ENCODE measurements at regions not wholly inside any gene's neighbourhood (a gene's known extent, or its start where the extent isn't known, plus 50 kb on each side); places are given as distances from the start of the nearest gene placed in this dataset.
"Not testable (repeated sequence)": the region's sequence is repeated elsewhere in the genome, so short reads cannot be mapped to it uniquely, and the experiment has no call there.

DNA sequence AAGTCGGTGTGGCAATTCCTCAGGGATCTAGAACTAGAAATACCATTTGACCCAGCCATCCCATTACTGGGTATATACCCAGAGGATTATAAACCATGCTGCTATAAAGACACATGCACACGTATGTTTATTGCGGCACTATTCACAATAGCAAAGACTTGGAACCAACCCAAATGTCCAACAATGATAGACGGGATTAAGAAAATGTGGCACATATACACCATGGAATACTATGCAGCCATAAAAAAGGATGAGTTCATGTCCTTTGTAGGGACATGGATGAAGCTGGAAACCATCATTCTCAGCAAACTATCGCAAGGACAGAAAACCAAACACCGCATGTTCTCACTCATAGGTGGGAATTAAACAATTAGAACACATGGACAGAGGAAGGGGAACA, 80.6 kb upstream of the ST3GAL5 start:
- H3K4me3 ChIP-seq; H3K9ac ChIP-seq (ENCODE audit: insufficient read depth in 1 of 2, low read length in 2 of 2); H3K4me1 ChIP-seq (ENCODE audit: control insufficient read depth in 5 of 5, insufficient read depth in 5 of 5, low read length in 5 of 5); ATAC-seq (ENCODE audit: insufficient read depth, low FRiP score); DNase-seq; H3K27me3 ChIP-seq (ENCODE audit: control insufficient read depth in 3 of 3, insufficient read depth in 3 of 3, low read length in 2 of 3); H3K27ac ChIP-seq (ENCODE audit: low read depth in 1 of 2, low read length in 1 of 2); H3K36me3 ChIP-seq (ENCODE audit: control insufficient read depth in 4 of 4, insufficient read depth in 4 of 4, low read length in 4 of 4); H3K9me3 ChIP-seq (ENCODE audit: control insufficient read depth in 4 of 4, insufficient read depth in 3 of 4, low read length in 3 of 4): not testable (repeated sequence)
- WGBS, 2 donors = 95 to 96% methylated on average over 2 of the region's 6 CpGs

- not testable (repeated sequence) for H3K4me1 ChIP-seq (ENCODE audit: control insufficient read depth in 5 of 5, insufficient read depth in 5 of 5, low read length in 5 of 5); H3K27me3 ChIP-seq (ENCODE audit: control insufficient read depth in 3 of 3, insufficient read depth in 3 of 3, low read length in 2 of 3); H3K36me3 ChIP-seq (ENCODE audit: control insufficient read depth in 4 of 4, insufficient read depth in 4 of 4, low read length in 4 of 4); H3K9me3 ChIP-seq (ENCODE audit: control insufficient read depth in 4 of 4, insufficient read depth in 3 of 4, low read length in 3 of 4); H3K4me3 ChIP-seq; H3K9ac ChIP-seq (ENCODE audit: insufficient read depth in 1 of 2, low read length in 2 of 2); DNase-seq; H3K27ac ChIP-seq (ENCODE audit: low read depth in 1 of 2, low read length in 1 of 2); ATAC-seq (ENCODE audit: insufficient read depth, low FRiP score)
- 57 to 78% methylated on average over 1 of the region's 2 CpGs for WGBS, 2 donors
Observed at GRCh38 chr2:85965770-85966169, 77.0 kb upstream of the ST3GAL5 start.

GRCh38 chr2:85963747-85964418, 75.1 kb upstream of the ST3GAL5 start:
- WGBS, 2 donors = 79 to 83% methylated on average over 16 of the region's 16 CpGs
- not testable (repeated sequence) for ATAC-seq (ENCODE audit: insufficient read depth, low FRiP score); H3K9ac ChIP-seq (ENCODE audit: insufficient read depth in 1 of 2, low read length in 2 of 2); H3K9me3 ChIP-seq (ENCODE audit: control insufficient read depth in 4 of 4, insufficient read depth in 3 of 4, low read length in 3 of 4); DNase-seq; H3K36me3 ChIP-seq (ENCODE audit: control insufficient read depth in 4 of 4, insufficient read depth in 4 of 4, low read length in 4 of 4); H3K4me3 ChIP-seq; H3K4me1 ChIP-seq (ENCODE audit: control insufficient read depth in 5 of 5, insufficient read depth in 5 of 5, low read length in 5 of 5); H3K27me3 ChIP-seq (ENCODE audit: control insufficient read depth in 3 of 3, insufficient read depth in 3 of 3, low read length in 2 of 3); H3K27ac ChIP-seq (ENCODE audit: low read depth in 1 of 2, low read length in 1 of 2)

DNA sequence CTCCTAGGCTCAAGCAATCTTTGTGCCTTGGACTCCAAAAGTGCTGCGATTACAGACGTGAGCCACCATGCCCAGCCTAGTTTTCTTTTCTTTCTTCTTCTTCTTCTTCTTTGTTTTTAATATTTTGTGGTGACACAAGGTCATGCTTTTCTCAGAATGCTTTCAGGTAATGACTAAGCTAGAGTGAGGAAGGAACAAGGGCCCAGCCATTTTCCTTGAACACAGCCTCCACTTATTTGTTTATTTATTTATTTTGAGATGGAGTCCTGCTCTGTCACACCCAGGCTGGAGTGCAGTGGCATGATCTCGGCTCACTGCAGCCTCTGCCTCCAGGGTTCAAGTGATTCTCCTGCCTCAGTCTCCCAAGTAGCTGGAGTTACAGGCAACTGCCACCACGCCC, 74.3 kb upstream of the ST3GAL5 start:
- WGBS, 2 donors = 93 to 95% methylated on average over 4 of the region's 4 CpGs
- Histone ChIP-seq H3K27me3 (ENCODE audit: control insufficient read depth in 3 of 3, insufficient read depth in 3 of 3, low read length in 2 of 3) (no peaks in the 10 kb centered on the region), H3K9ac (ENCODE audit: insufficient read depth in 1 of 2, low read length in 2 of 2) (no peak overlapping the region), H3K27ac (ENCODE audit: low read depth in 1 of 2, low read length in 1 of 2) (no peak overlapping the region), H3K36me3 (ENCODE audit: control insufficient read depth in 4 of 4, insufficient read depth in 4 of 4, low read length in 4 of 4) (no peaks in the 10 kb centered on the region), H3K9me3 (ENCODE audit: control insufficient read depth in 4 of 4, insufficient read depth in 3 of 4, low read length in 3 of 4) (peaks cover 0 to 4% (median 0%) of the 10 kb centered on the region in 4 donors), H3K4me3 (no peak overlapping the region), H3K4me1 (ENCODE audit: control insufficient read depth in 5 of 5, insufficient read depth in 5 of 5, low read length in 5 of 5) (peaks cover 0 to 3% (median 0%) of the 10 kb centered on the region in 5 donors)
- DNase-seq (no peak), ATAC-seq (ENCODE audit: insufficient read depth, low FRiP score) (no peak)
- TF ChIP-seq, protein P1, sequence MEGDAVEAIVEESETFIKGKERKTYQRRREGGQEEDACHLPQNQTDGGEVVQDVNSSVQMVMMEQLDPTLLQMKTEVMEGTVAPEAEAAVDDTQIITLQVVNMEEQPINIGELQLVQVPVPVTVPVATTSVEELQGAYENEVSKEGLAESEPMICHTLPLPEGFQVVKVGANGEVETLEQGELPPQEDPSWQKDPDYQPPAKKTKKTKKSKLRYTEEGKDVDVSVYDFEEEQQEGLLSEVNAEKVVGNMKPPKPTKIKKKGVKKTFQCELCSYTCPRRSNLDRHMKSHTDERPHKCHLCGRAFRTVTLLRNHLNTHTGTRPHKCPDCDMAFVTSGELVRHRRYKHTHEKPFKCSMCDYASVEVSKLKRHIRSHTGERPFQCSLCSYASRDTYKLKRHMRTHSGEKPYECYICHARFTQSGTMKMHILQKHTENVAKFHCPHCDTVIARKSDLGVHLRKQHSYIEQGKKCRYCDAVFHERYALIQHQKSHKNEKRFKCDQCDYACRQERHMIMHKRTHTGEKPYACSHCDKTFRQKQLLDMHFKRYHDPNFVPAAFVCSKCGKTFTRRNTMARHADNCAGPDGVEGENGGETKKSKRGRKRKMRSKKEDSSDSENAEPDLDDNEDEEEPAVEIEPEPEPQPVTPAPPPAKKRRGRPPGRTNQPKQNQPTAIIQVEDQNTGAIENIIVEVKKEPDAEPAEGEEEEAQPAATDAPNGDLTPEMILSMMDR (IDR thresholded peaks at IDR 0.05; ENCODE audit: control extremely low read depth, extremely low read depth) = no peak

DNA sequence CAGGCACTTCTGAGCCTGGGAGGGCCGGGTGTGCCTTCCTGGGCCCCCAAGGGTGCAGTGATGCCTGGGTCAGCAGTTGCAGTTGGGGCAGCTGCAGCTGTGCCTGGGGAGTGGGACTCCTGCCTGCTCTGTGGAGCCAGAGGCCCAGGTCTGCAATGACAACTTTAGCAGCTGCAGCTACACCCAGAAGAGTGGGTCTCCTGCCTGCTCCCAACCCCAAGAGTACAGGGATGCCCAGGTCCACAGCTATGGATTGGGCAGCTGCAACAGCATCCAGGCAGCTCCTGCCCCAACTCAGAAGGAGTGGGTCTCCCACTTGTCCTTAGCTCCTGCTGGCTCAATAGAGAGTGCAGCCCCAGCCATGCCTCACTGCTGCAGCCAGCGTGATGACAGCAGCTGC, 73.0 kb upstream of the ST3GAL5 start:
- H3K9me3 ChIP-seq (ENCODE audit: control insufficient read depth in 4 of 4, insufficient read depth in 3 of 4, low read length in 3 of 4) = peaks cover 0 to 4% (median 0%) of the 10 kb centered on the region in 4 donors
- TF ChIP-seq, protein P1 (IDR thresholded peaks at IDR 0.05; ENCODE audit: control extremely low read depth, extremely low read depth) = no peak
- H3K27ac ChIP-seq (ENCODE audit: low read depth in 1 of 2, low read length in 1 of 2) = no peak overlapping the region
- H3K4me1 ChIP-seq (ENCODE audit: control insufficient read depth in 5 of 5, insufficient read depth in 5 of 5, low read length in 5 of 5) = peaks cover 0 to 3% (median 0%) of the 10 kb centered on the region in 5 donors
- H3K4me3 ChIP-seq = no peak overlapping the region
- DNase-seq = no peak
- no peak for ATAC-seq (ENCODE audit: insufficient read depth, low FRiP score)
- 99 to 100% methylated on average over 2 of the region's 2 CpGs for WGBS, 2 donors
- H3K36me3 ChIP-seq (ENCODE audit: control insufficient read depth in 4 of 4, insufficient read depth in 4 of 4, low read length in 4 of 4) = no peaks in the 10 kb centered on the region
- H3K27me3 ChIP-seq (ENCODE audit: control insufficient read depth in 3 of 3, insufficient read depth in 3 of 3, low read length in 2 of 3) = no peaks in the 10 kb centered on the region
- H3K9ac ChIP-seq (ENCODE audit: insufficient read depth in 1 of 2, low read length in 2 of 2) = no peak overlapping the region
